ENCODE measurements at regions not wholly inside any gene's neighbourhood (a gene's known extent, or its start where the extent isn't known, plus 50 kb on each side); places are given as distances from the start of the nearest gene placed in this dataset.
A peak's percentile ranks its signal among the peaks of the same experiment; 100 is the strongest.
"Not testable (repeated sequence)": the region's sequence is repeated elsewhere in the genome, so short reads cannot be mapped to it uniquely, and the experiment has no call there.

DNA sequence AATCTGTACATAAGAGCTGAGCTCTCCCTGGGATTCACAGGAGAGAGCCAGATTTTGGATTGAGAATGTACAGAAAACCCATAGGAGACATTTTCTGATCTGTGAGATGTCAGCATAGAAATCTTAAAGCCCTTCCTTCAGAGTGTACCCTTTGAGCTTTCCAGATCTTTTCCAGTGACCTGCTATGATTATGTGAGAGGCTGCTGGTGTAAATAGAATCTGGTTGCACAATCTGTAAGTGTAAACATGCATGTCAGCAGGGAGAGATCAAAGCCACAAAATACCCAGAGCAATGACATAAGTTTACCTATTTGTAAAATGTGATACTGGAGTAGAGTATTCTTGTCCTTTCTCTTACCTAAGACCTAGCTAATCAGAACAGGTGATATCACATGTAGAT, 471.9 kb downstream of the FOXD4L5 start:
- H3K27me3 ChIP-seq (ENCODE audit: insufficient read depth in 3 of 3, low read length in 2 of 3); H3K36me3 ChIP-seq (ENCODE audit: insufficient read depth in 1 of 2, low read depth in 1 of 2); ATAC-seq; H3K4me3 ChIP-seq; DNase-seq; H3K9me3 ChIP-seq; intact Hi-C loops (cut with DNase I); H3K4me1 ChIP-seq; H3K27ac ChIP-seq: not testable (repeated sequence)

DNA sequence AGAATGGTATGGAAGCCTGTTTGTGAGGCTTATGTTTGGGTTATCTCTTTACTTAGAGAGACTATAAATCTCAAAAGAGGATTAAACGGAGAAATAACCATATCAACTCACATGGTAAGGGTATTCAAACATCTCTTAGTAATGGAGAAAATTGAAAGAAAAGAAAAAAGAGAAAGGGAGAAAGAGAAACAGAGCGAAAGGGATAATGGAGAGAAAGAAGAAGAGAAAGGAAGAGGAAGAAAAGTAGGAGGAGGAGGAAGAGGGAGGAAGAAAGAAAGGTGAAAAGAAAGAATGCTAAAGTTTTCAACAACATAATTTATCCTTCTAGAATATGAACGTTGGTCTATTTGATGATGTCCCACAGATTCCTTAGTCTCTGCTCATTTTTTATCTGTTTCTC, 506.3 kb downstream of the FOXD4L5 start:
- ATAC-seq; H3K27ac ChIP-seq; intact Hi-C loops (cut with DNase I); H3K4me3 ChIP-seq; H3K9me3 ChIP-seq; H3K36me3 ChIP-seq (ENCODE audit: insufficient read depth in 1 of 2, low read depth in 1 of 2); H3K4me1 ChIP-seq; H3K27me3 ChIP-seq (ENCODE audit: insufficient read depth in 3 of 3, low read length in 2 of 3); DNase-seq: not testable (repeated sequence)
- 70 to 71% methylated on average over 2 to 3 of the region's 3 CpGs; no CpG with 5 or more reads in 1 of the 3 donors for WGBS, 3 donors

DNA sequence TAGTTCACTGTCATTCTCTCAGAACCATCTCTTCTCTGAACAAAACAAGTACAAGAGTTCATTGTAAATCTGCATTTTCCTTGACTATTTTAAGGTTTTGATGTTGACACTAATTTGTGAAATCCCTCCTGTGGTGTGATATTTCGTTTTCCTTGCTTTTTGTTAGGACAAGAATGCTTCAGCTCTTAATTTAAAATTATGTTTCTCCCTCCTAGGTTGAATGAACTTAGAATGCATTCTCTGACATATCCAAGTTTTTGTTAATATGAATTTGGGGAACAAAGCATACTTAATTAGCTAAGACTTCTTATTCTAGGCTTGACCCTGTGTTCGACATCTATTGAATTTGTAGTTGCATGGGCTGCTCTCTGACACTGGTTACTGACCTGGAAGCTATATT, 508.7 kb downstream of the FOXD4L5 start:
- H3K4me3 ChIP-seq; DNase-seq; intact Hi-C loops (cut with DNase I); H3K27me3 ChIP-seq (ENCODE audit: insufficient read depth in 3 of 3, low read length in 2 of 3); H3K36me3 ChIP-seq (ENCODE audit: insufficient read depth in 1 of 2, low read depth in 1 of 2); H3K4me1 ChIP-seq; H3K9me3 ChIP-seq; H3K27ac ChIP-seq; ATAC-seq: not testable (repeated sequence)
- WGBS, 3 donors = 20 to 40% (median 36%) methylated on average over 1 of the region's 2 CpGs

DNA sequence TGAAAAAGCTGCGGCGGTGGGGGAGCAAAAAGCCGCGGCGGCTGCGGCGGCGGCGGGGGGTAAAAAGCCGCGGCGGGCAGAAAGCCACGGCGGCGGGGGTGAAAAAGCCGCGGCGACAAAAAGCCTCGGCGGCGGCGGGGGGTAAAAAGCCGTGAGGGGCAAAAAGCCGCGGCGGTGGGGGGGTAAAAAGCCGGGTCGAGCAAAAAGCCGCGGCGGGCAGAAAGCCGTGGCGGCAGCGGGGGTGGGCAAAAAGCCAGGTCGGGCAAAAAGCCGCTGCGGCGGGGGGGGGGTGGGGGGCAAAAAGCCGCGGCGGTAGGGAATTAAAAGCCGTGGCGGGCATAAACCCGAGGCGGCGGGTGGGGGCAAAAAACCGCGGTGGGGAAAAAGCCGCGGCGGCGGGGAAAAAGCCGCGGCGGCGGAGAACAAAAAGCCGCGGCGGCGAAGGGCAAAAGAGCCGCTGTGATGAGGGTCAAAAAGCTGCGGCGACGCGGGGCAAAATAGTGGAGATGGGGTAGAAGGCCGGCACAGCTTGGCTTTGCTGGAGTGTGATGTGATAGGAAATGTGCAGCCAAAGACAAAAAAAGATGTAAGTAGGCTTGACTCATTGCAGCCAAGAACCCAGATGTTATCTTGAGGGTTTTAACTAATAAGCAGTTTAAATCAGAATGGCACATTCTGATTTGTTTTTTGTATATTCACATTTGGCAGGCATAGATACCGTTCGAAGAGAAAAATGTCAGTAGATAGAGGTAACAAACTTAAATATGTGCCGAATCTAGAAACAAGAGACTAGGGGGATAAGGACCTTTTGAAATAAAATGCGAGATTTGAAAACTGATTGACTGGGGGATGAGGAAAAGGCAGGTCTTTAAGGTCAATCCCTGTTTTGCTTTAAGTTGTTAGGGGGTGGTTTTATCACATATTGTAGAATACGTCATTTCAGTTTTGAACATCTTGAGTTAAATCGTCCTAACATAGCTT, 509.9 kb downstream of the FOXD4L5 start:
- intact Hi-C loops (cut with DNase I); H3K27ac ChIP-seq; ATAC-seq; H3K36me3 ChIP-seq (ENCODE audit: insufficient read depth in 1 of 2, low read depth in 1 of 2); H3K4me1 ChIP-seq; H3K27me3 ChIP-seq (ENCODE audit: insufficient read depth in 3 of 3, low read length in 2 of 3); H3K4me3 ChIP-seq; H3K9me3 ChIP-seq: not testable (repeated sequence)
- WGBS, 3 donors = 3 to 6% (median 3%) methylated on average over 29 to 69 of the region's 72 CpGs
- DNase-seq = peak; percentile 0 to 48

DNA sequence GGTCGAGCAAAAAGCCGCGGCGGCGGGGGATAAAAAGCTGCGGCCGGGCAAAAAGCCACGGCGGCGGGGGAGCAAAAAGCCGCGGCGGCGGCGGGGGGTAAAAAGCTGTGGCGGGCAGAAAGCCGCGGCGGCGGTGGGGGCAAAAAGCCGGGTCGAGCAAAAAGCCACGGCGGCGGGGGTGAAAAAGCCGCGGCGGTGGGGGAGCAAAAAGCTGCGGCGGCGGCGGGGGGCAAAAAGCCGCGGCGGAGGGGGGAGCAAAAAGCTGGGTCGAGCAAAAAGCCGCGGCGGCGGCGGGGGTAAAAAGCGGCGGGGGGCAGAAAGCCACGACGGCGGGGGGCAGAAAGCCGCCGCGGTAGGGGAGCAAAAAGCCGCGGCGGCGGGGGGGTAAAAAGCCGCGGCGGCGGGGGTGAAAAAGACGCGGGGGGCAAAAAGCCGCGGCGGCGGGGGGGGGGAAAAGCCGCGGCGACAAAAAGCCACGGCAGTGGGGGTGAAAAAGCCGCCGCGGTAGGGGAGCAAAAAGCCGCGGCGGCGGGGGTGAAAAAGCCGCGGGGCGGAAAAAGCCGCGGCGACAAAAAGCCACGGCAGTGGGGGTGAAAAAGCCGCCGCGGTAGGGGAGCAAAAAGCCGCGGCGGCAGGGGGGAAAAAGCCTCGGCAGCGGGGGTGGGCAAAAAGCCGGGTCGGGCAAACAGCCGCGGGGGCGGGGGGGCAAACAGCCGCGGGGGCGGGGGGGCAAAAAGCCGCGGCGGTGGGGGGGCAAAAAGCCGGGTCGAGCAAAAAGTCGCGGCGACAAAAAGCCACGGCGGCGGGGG, 510.8 kb downstream of the FOXD4L5 start:
- whole genome bisulfite sequencing, 3 donors = 0 to 2% methylated on average over 5 to 92 of the region's 108 CpGs; no CpG with 5 or more reads in 1 of the 3 donors
- H3K9me3 ChIP-seq; ATAC-seq; intact Hi-C loops (cut with DNase I); H3K36me3 ChIP-seq (ENCODE audit: insufficient read depth in 1 of 2, low read depth in 1 of 2); H3K27ac ChIP-seq; DNase-seq; H3K4me1 ChIP-seq; H3K27me3 ChIP-seq (ENCODE audit: insufficient read depth in 3 of 3, low read length in 2 of 3): not testable (repeated sequence)
- H3K4me3 ChIP-seq = peak overlapping the region; percentile 42

DNA sequence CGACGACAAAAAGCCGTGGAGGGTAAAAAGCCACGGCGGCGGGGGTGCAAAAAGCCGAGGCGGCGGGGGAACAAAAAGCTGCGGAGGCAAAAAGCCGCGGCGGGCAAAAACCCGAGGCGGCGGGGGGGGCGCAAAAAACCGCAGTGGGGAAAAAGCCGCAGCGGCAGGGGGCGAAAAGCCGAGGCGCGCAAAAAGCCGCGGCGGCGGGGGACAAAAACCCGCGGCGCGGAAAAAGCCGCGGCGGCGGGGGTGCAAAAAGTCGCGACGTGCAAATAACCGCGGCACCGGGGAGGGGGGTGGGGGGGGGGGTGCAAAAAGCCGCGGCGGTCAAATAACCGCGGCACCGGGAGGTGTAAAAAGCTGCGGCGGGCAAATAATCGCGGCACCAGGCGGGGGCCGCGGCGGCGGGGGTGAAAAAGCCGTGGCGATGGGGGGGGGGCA, 511.5 kb downstream of the FOXD4L5 start:
- WGBS, 3 donors = 1% methylated on average over 20 to 50 of the region's 59 CpGs
- Histone ChIP-seq H3K4me3 (peak overlapping the region; percentile 42), H3K4me1 (no peaks in the 10 kb centered on the region), H3K36me3 (ENCODE audit: insufficient read depth in 1 of 2, low read depth in 1 of 2) (no peaks in the 10 kb centered on the region), H3K9me3 (no peaks in the 10 kb centered on the region), H3K27ac (no peak overlapping the region), H3K27me3 (ENCODE audit: insufficient read depth in 3 of 3, low read length in 2 of 3) (no peaks in the 10 kb centered on the region)
- ATAC-seq (no peak), DNase-seq (peak in 1 of 2 donors; percentile 21)
- intact Hi-C loops (cut with DNase I) = no loop called here
- TF ChIP-seq, protein P1, sequence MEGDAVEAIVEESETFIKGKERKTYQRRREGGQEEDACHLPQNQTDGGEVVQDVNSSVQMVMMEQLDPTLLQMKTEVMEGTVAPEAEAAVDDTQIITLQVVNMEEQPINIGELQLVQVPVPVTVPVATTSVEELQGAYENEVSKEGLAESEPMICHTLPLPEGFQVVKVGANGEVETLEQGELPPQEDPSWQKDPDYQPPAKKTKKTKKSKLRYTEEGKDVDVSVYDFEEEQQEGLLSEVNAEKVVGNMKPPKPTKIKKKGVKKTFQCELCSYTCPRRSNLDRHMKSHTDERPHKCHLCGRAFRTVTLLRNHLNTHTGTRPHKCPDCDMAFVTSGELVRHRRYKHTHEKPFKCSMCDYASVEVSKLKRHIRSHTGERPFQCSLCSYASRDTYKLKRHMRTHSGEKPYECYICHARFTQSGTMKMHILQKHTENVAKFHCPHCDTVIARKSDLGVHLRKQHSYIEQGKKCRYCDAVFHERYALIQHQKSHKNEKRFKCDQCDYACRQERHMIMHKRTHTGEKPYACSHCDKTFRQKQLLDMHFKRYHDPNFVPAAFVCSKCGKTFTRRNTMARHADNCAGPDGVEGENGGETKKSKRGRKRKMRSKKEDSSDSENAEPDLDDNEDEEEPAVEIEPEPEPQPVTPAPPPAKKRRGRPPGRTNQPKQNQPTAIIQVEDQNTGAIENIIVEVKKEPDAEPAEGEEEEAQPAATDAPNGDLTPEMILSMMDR (IDR thresholded peaks at IDR 0.05) = no peak

DNA sequence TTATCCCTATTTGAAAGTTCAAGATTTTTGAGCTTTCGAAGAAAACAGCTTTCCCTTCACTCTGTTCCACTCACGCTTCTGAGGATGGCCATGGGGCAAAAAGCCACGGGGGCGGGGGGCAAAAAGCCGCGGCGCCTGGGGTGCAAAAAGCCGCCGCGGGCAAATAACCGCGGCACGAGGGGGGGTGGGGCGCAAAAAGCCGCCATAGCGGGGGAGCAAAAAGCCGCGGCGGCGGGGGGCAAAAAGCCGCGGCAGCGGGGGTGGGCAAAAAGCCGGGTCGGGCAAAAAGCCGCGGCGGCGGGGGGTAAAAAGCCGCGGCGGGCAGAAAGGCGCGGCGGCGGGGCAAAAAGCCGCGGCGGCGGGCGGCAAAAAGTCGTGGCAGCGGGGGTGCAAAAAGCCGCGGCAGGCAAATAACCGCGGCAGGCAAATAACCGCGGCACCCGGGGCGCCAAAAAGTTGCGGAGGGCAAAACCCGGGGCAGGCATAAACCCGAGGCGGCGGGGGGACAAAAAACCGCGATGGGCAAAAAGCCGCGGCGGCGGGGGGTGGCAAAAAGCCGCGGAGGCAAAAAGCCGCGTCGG, 512.2 kb downstream of the FOXD4L5 start:
- H3K4me1 ChIP-seq; intact Hi-C loops (cut with DNase I); H3K4me3 ChIP-seq; H3K9me3 ChIP-seq; ATAC-seq; H3K27ac ChIP-seq; H3K27me3 ChIP-seq (ENCODE audit: insufficient read depth in 3 of 3, low read length in 2 of 3); H3K36me3 ChIP-seq (ENCODE audit: insufficient read depth in 1 of 2, low read depth in 1 of 2): not testable (repeated sequence)
- peak in 1 of 2 donors; percentile 0 for DNase-seq
- 0 to 2% (median 1%) methylated on average over 9 to 49 of the region's 67 CpGs for WGBS, 3 donors

DNA sequence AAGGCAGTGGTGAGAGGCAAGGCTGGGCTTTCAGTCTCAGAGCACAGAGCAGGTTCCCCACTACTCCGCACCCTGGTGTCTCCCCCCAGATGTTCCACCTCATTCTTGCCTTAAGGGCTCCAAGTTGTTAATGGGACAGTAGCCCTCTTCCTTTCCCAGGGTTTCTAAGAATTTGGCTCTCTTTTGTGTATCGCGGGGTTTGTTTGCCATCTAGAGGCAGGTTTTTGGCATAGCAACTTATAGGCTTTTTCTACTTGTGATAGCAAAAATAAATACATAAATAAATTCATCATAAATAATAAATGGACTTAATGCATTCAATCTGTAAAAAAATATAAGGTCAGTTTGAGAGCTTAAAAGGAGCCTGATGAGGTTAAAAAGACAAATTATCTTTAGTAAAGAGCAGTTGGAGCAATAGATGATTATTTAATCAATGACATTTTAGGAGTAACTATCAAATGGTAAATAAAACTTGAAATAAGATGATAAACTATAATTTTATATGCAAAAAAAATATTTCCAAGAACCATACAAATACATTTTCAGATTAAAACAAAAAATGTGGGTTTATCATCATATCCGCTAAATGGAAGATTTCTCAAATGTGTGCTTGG, 512.8 kb downstream of the FOXD4L5 start:
- H3K36me3 ChIP-seq (ENCODE audit: insufficient read depth in 1 of 2, low read depth in 1 of 2); H3K27me3 ChIP-seq (ENCODE audit: insufficient read depth in 3 of 3, low read length in 2 of 3); ATAC-seq; H3K4me1 ChIP-seq; H3K4me3 ChIP-seq; intact Hi-C loops (cut with DNase I); DNase-seq; H3K9me3 ChIP-seq; H3K27ac ChIP-seq: not testable (repeated sequence)
- 0% methylated on average over 2 of the region's 4 CpGs; no CpG with 5 or more reads in 1 of the 3 donors for WGBS, 3 donors
